K562 (cell line): ENCODE measurements at regions not wholly inside any gene's neighbourhood (a gene's known extent, or its start where the extent isn't known, plus 50 kb on each side); places are given as distances from the start of the nearest gene placed in this dataset.

ENCODE experiments used
- ATAC-seq: fragments of 200-7000 bp; cut with Tn5 transposase; 3 replicates; pipeline ENCODE4 v1.9.1; 2020; ENCODE audit warnings: moderate library complexity
- BruUV-seq: library from RNA; stranded (reverse); fragments of 400-500 nt; replicated peaks from 2 replicates; lab custom pipeline; 2021; lab: Mats Ljungman, UMichigan
- CTCF ChIA-PET: fragments of 300-600 bp; formaldehyde crosslinking; extraction: SDS; loops from one replicate; lab custom pipeline; 2021; ENCODE audit warnings: low intra/inter-chr PET ratio; lab: Yijun Ruan, JAX
- POLR2A ChIA-PET: fragments of 300-600, 350-650 bp; sonication (Branson Sonifier 250); formaldehyde crosslinking; extraction: SDS; loops from one replicate; lab custom pipeline; 2021; ENCODE audit warnings: antibody characterized with exemption, inconsistent platforms; lab: Yijun Ruan, JAX
- DNase-seq, 4 experiments: peaks; one replicate each; pipeline versions ENCODE4 v3.0.0 to v3.0.0-alpha.2; 2011 to 2018; ENCODE audit warnings: low spot score in 3 of 4, mixed read lengths in 3 of 4; ENCODE audit errors: extremely low read depth in 1 of 4
- FAIRE-seq: peaks from 2 replicates; lab custom pipeline; 2011; peaks lifted over from hg19 to GRCh38; lab: Jason Lieb, UNC
- H2AFZ ChIP-seq: 2 replicates; pipeline ENCODE4 v1.6.0; 2011; ENCODE audit warnings: low read depth, low read length, control low read depth, inconsistent platforms
- H3K27ac ChIP-seq: fragments of 200-600 bp; 3 replicates; pipeline ENCODE4 v1.8.0; 2011; ENCODE audit warnings: low read depth, mild to moderate bottlenecking, control low read depth, inconsistent platforms, low read length, moderate library complexity, mixed read lengths; ENCODE audit errors: extremely low read depth
- H3K27me3 ChIP-seq, 2 experiments: fragments of 300-600 bp in 1 of 2; 2 replicates in 1 of 2; 3 replicates in 1 of 2; pipeline versions ENCODE4 v1.6.0 to v1.8.0; 2011; ENCODE audit warnings: inconsistent platforms in 2 of 2, low read length in 2 of 2, mild to moderate bottlenecking in 1 of 2, mixed read lengths in 1 of 2, moderate library complexity in 1 of 2; ENCODE audit not compliant: control insufficient read depth in 2 of 2, insufficient read depth in 2 of 2
- H3K36me3 ChIP-seq: fragments of 300-600 bp; 3 replicates; pipeline ENCODE4 v1.8.0; 2011; ENCODE audit warnings: mild to moderate bottlenecking, low read length, inconsistent platforms; ENCODE audit not compliant: control insufficient read depth, insufficient read depth
- H3K4me1 ChIP-seq, 2 experiments: fragments of 200-600 bp in 1 of 2; replicated peaks in 1 of 2; 2 replicates in 1 of 2; 3 replicates in 1 of 2; pipeline versions ENCODE4 v1.5.1 to v1.8.0; 2011; ENCODE audit warnings: inconsistent platforms in 2 of 2, low read length in 2 of 2, mild to moderate bottlenecking in 1 of 2, mixed read lengths in 1 of 2, moderate library complexity in 1 of 2; ENCODE audit not compliant: control insufficient read depth in 2 of 2, insufficient read depth in 2 of 2
- H3K4me2 ChIP-seq: 2 replicates; pipeline ENCODE4 v1.6.1; 2011; ENCODE audit warnings: low read length, control low read depth, inconsistent platforms, mixed read lengths; ENCODE audit not compliant: insufficient read depth
- H3K4me3 ChIP-seq: fragments of 200-600 bp; sonication (generic), shearing (Covaris generic); 2 replicates; pipeline ENCODE4 v1.5.1; 2016; ENCODE audit warnings: control low read depth, inconsistent platforms
- H3K79me2 ChIP-seq: fragments of 200-600 bp; 3 replicates; pipeline ENCODE4 v1.8.0; 2011; ENCODE audit warnings: low read length, inconsistent platforms; ENCODE audit not compliant: control insufficient read depth, insufficient read depth
- H3K9ac ChIP-seq, 2 experiments: 2 replicates each; pipeline versions ENCODE4 v1.6.0 to v1.6.1; 2011; ENCODE audit warnings: low read depth in 2 of 2, low read length in 2 of 2, control low read depth in 1 of 2, inconsistent platforms in 1 of 2, mild to moderate bottlenecking in 1 of 2, mixed read lengths in 1 of 2; ENCODE audit not compliant: insufficient read depth in 1 of 2
- H3K9me1 ChIP-seq: one replicate; pipeline ENCODE4 v1.6.0; 2011; ENCODE audit warnings: inconsistent platforms, mild to moderate bottlenecking, low read length, moderate library complexity; ENCODE audit not compliant: control insufficient read depth, insufficient read depth
- H3K9me3 ChIP-seq: replicated peaks from 2 replicates; pipeline ENCODE4 v1.5.1; 2011; ENCODE audit warnings: low read depth, low read length, inconsistent platforms; ENCODE audit not compliant: control insufficient read depth, insufficient read depth
- H4K20me1 ChIP-seq: replicated peaks from 2 replicates; pipeline ENCODE4 v1.6.1; 2011; ENCODE audit warnings: low read length, inconsistent platforms, mixed read lengths; ENCODE audit not compliant: control insufficient read depth, insufficient read depth
- EP300 ChIP-seq: IDR thresholded peaks from 2 replicates; pipeline ENCODE4 v1.6.1; 2012; ENCODE audit warnings: low read length, improper control_type of control experiment
- ERF ChIP-seq: fragments of 450-650 bp; formaldehyde crosslinking; IDR thresholded peaks from 2 replicates; pipeline ENCODE4 v1.4.0; 2020; ENCODE audit warnings: mild to moderate bottlenecking, mixed read lengths
- KDM4B ChIP-seq, 2 experiments: fragments of 450-650 bp in 1 of 2; sonication (generic) in 1 of 2; IDR thresholded peaks; 2 replicates each; pipeline ENCODE4 v1.6.1; 2016 to 2017; ENCODE audit warnings: borderline replicate concordance in 2 of 2, antibody characterized with exemption in 1 of 2, low read depth in 1 of 2, mild to moderate bottlenecking in 1 of 2
- NR4A1 ChIP-seq, 2 experiments: fragments of 250-450 bp in 1 of 2; fragments of 450-650 bp in 1 of 2; sonication (Bioruptor Pico) in 1 of 2; IDR thresholded peaks; 2 replicates each; pipeline versions ENCODE4 v1.4.0 to v1.6.1; 2016 to 2020; ENCODE audit warnings: mild to moderate bottlenecking in 2 of 2, missing compliant biosample characterization in 1 of 2, missing genetic modification characterization in 1 of 2, moderate library complexity in 1 of 2
- POLR2A ChIP-seq: fragments of 450-650 bp; conservative IDR thresholded peaks from 2 replicates; pipeline ENCODE4 v1.6.1; 2016
- TAL1 ChIP-seq: fragments of 450-650 bp; IDR thresholded peaks from 2 replicates; pipeline ENCODE4 v1.6.1; 2016; ENCODE audit warnings: mild to moderate bottlenecking
- ZBTB7A ChIP-seq: IDR thresholded peaks from 2 replicates; pipeline ENCODE4 v1.6.1; 2011; ENCODE audit warnings: low read depth, mild to moderate bottlenecking, low read length, moderate library complexity, borderline replicate concordance; ENCODE audit not compliant: control insufficient read depth
- ZC3H8 ChIP-seq: fragments of 450-650 bp; IDR thresholded peaks from 2 replicates; pipeline ENCODE4 v1.6.1; 2017
- ZNF41 ChIP-seq: fragments of 250-450 bp; sonication (Bioruptor Pico); conservative IDR thresholded peaks from 2 replicates; pipeline ENCODE4 v1.4.0; 2020; ENCODE audit warnings: mild to moderate bottlenecking
- WGBS: fragments of 100-300 bp; shearing (Covaris generic); methylation state at CpG from one replicate; pipeline ENCODE4 v1.1.6; 2016; ENCODE audit warnings: low coverage, mixed read lengths; ENCODE audit not compliant: insufficient coverage; ENCODE audit errors: missing lambda C conversion rate; 5-methylcytosine and 5-hydroxymethylcytosine counted together
- in situ Hi-C: fragments of 300-500 bp; cut with MboI; formaldehyde crosslinking; loops from 4 replicates; pipeline ENCODE4 v1.15.0; 2018; ENCODE audit warnings: inconsistent platforms, mixed read lengths
- intact Hi-C: fragments of 100-400 bp; cut with micrococcal nuclease; formaldehyde crosslinking; loops from 2 replicates; pipeline ENCODE4 v1.14.2; 2022
- TF ChIP-seq, protein P1 (sequence below): fragments of 250-450 bp; sonication (Bioruptor Pico); IDR thresholded peaks from 2 replicates; pipeline ENCODE4 v1.6.1; 2021; ENCODE audit warnings: mild to moderate bottlenecking
- TF ChIP-seq, protein P2 (sequence below): sonication (generic); formaldehyde crosslinking; IDR thresholded peaks from 2 replicates; pipeline ENCODE4 v1.9.0; 2022; ENCODE audit warnings: mild to moderate bottlenecking, missing genetic modification reagents
- TF ChIP-seq, protein P3 (sequence below): fragments of 250-450 bp; sonication (Bioruptor Pico); IDR thresholded peaks from 2 replicates; pipeline ENCODE4 v1.9.0; 2021; ENCODE audit warnings: mild to moderate bottlenecking
- TF ChIP-seq, protein P4 (sequence below): fragments of 450-650 bp; formaldehyde crosslinking; IDR thresholded peaks from 2 replicates; pipeline ENCODE4 v1.4.0; 2020; ENCODE audit warnings: mild to moderate bottlenecking, moderate library complexity
- TF ChIP-seq, protein P5 (sequence below), 2 experiments: fragments of 250-450 bp in 1 of 2; fragments of 450-650 bp in 1 of 2; sonication (Bioruptor Pico) in 1 of 2; IDR thresholded peaks; 2 replicates each; pipeline versions ENCODE4 v1.6.1 to v1.8.0; 2016 to 2021; ENCODE audit warnings: mild to moderate bottlenecking in 2 of 2, moderate library complexity in 2 of 2, missing compliant biosample characterization in 1 of 2, missing genetic modification characterization in 1 of 2

DNA sequence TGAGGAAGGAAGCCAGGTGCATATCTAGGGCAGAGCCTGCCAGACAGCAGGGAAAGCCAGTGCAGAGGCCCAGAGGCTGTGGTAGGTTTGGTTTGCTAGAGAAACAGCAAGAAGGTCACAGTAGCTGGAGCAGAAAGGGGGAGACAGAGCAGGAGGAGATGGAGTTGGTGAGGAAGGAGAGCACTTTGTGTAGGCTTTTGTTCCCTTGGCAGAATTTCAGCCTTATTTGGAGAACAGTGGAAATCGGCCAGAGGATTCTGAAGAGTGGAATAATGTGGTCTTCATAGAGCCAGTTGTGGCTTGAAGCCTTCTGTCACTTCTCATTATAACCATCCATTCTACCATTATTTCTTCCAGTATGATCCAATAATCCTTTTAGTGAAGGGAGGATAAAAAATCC lies 212.9 kb upstream of the FAR2 start:
- Histone ChIP-seq H3K4me3 (no peak overlapping the region), H4K20me1 (no peaks in the 10 kb centered on the region), H3K27ac (no peak overlapping the region), H3K4me2 (no peak overlapping the region), H3K9me3 (no peaks in the 10 kb centered on the region), H3K36me3 (no peaks in the 10 kb centered on the region), H3K9me1 (no peaks in the 10 kb centered on the region), H3K4me1 (no peaks in the 10 kb centered on the region), H3K9ac (no peak overlapping the region), H2AFZ (no peak overlapping the region), H3K27me3 (no peaks in the 10 kb centered on the region), H3K79me2 (no peaks in the 10 kb centered on the region)
- intact Hi-C loops = no loop called here
- TF ChIP-seq ZC3H8 (no peak), KDM4B (IDR thresholded peaks at IDR 0.05; ENCODE audit: borderline replicate concordance in 2 of 2, low read depth in 1 of 2) (no peak), TAL1 (no peak), ZBTB7A (no peak), NR4A1 (CRISPR knock-in tag; IDR thresholded peaks at IDR 0.05) (no peak), NR4A1 (tag; IDR thresholded peaks at IDR 0.05) (no peak), EP300 (no peak), ZNF41 (no peak), POLR2A (no peak), ERF (CRISPR knock-in tag) (no peak)
- TF ChIP-seq, protein P1, sequence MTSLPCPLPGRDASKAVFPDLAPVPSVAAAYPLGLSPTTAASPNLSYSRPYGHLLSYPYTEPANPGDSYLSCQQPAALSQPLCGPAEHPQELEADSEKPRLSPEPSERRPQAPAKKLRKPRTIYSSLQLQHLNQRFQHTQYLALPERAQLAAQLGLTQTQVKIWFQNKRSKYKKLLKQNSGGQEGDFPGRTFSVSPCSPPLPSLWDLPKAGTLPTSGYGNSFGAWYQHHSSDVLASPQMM (CRISPR knock-in tag) = no peak
- TF ChIP-seq, protein P2, sequence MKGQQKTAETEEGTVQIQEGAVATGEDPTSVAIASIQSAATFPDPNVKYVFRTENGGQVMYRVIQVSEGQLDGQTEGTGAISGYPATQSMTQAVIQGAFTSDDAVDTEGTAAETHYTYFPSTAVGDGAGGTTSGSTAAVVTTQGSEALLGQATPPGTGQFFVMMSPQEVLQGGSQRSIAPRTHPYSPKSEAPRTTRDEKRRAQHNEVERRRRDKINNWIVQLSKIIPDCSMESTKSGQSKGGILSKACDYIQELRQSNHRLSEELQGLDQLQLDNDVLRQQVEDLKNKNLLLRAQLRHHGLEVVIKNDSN (CRISPR knock-in tag) = no peak
- TF ChIP-seq, protein P3, sequence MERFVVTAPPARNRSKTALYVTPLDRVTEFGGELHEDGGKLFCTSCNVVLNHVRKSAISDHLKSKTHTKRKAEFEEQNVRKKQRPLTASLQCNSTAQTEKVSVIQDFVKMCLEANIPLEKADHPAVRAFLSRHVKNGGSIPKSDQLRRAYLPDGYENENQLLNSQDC (CRISPR knock-in tag) = no peak
- TF ChIP-seq, protein P4, sequence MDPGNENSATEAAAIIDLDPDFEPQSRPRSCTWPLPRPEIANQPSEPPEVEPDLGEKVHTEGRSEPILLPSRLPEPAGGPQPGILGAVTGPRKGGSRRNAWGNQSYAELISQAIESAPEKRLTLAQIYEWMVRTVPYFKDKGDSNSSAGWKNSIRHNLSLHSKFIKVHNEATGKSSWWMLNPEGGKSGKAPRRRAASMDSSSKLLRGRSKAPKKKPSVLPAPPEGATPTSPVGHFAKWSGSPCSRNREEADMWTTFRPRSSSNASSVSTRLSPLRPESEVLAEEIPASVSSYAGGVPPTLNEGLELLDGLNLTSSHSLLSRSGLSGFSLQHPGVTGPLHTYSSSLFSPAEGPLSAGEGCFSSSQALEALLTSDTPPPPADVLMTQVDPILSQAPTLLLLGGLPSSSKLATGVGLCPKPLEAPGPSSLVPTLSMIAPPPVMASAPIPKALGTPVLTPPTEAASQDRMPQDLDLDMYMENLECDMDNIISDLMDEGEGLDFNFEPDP (CRISPR knock-in tag) = no peak
- TF ChIP-seq, protein P5, sequence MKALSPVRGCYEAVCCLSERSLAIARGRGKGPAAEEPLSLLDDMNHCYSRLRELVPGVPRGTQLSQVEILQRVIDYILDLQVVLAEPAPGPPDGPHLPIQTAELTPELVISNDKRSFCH (CRISPR knock-in tag; IDR thresholded peaks at IDR 0.05) = no peak
- TF ChIP-seq, protein P5 (tag; IDR thresholded peaks at IDR 0.05) = no peak
- 0% methylated on average over 1 of the region's 1 CpG for WGBS
- no TSS peak for BruUV-seq
- CTCF ChIA-PET = no interaction called here
- in situ Hi-C loops = no loop called here
- no peak for FAIRE-seq
- no peak for ATAC-seq
- DNase-seq = no peak
- POLR2A ChIA-PET = no interaction called here
